ENCODE measurements at regions not wholly inside any gene's neighbourhood (a gene's known extent, or its start where the extent isn't known, plus 50 kb on each side); places are given as distances from the start of the nearest gene placed in this dataset.

DNA sequence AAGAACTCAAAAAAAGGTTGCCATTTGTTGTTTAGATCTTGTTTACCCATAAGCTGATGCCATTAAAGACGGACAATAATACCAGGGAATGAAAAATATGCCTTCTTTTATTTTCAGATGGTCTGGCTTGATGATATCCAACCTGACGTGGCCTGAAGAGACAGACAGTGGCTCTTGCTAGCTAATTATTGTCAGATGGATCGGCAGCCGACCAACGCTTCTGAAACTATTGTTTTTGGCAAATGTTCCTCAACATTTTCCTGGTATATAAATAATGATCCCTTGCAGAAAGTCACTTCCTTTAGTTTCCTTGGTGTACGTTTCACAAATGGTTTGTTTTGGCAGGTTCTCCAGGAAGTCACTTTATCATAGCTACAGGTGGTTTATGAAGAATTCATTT lies 290.9 kb upstream of the TSHZ2 start:
- ATAC-seq = no peak
- no peak for TF ChIP-seq EZH2phosphoT487 (IDR thresholded peaks at IDR 0.05; ENCODE audit: borderline replicate concordance, low read length)
- TF ChIP-seq, protein P1, sequence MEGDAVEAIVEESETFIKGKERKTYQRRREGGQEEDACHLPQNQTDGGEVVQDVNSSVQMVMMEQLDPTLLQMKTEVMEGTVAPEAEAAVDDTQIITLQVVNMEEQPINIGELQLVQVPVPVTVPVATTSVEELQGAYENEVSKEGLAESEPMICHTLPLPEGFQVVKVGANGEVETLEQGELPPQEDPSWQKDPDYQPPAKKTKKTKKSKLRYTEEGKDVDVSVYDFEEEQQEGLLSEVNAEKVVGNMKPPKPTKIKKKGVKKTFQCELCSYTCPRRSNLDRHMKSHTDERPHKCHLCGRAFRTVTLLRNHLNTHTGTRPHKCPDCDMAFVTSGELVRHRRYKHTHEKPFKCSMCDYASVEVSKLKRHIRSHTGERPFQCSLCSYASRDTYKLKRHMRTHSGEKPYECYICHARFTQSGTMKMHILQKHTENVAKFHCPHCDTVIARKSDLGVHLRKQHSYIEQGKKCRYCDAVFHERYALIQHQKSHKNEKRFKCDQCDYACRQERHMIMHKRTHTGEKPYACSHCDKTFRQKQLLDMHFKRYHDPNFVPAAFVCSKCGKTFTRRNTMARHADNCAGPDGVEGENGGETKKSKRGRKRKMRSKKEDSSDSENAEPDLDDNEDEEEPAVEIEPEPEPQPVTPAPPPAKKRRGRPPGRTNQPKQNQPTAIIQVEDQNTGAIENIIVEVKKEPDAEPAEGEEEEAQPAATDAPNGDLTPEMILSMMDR (conservative IDR thresholded peaks at IDR 0.05; ENCODE audit: low read depth, low read length) = no peak
- no peak for TF ChIP-seq EZH2 (IDR thresholded peaks at IDR 0.05; ENCODE audit: low read length, unreplicated experiment)
- Histone ChIP-seq H3K4me3 (ENCODE audit: low read length) (no peak overlapping the region), H3K4me2 (ENCODE audit: low read length) (no peak overlapping the region), H3K27me3 (ENCODE audit: low read length) (no peaks in the 10 kb centered on the region), H4K20me1 (ENCODE audit: low read length) (no peaks in the 10 kb centered on the region), H3K9ac (ENCODE audit: low read length) (no peak overlapping the region), H3F3A (ENCODE audit: low read length, unreplicated experiment) (no peaks in the 10 kb centered on the region), H3K4me1 (ENCODE audit: insufficient read depth, low read length) (no peaks in the 10 kb centered on the region), H3K27ac (ENCODE audit: low read length) (no peak overlapping the region), H3K9me3 (ENCODE audit: low read length) (peaks cover 29% of the 10 kb centered on the region), H3K36me3 (ENCODE audit: low read depth, low read length) (no peaks in the 10 kb centered on the region), H2AFZ (ENCODE audit: low read length) (no peak overlapping the region), H3K79me2 (ENCODE audit: low read length) (no peaks in the 10 kb centered on the region), H3K9me2 (replicated peaks; ENCODE audit: low read length) (no peaks in the 10 kb centered on the region)
- no TSS peak for BruUV-seq (replicated peaks)
- no peak for DNase-seq
- ChIA-PET CTCF (no interaction called here), POLR2A (ENCODE audit: unreplicated experiment) (no interaction called here)
- intact Hi-C loops (cut with micrococcal nuclease) = no loop called here

DNA sequence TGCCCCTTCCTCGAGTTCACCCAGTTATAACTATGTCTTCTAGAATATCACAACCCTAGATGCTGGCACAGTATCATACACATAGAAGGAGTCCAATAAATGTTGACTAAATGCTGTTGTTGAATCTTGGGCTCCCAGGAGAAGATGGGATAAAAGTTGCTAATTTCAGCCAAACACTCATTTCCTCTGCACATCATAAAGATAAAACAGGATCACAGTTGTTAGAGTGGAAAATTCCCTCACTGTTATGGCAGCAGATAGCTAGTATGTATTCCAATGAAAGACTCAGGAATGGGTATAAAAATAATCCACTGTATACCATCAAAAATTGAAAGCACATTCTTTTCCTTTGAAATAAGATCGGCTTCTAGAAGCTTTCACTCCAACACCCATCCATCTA lies 294.9 kb upstream of the TSHZ2 start:
- ATAC-seq (no peak), DNase-seq (no peak)
- Histone ChIP-seq H4K20me1 (ENCODE audit: low read length) (no peaks in the 10 kb centered on the region), H3K27ac (ENCODE audit: low read length) (no peak overlapping the region), H3K9me2 (replicated peaks; ENCODE audit: low read length) (no peaks in the 10 kb centered on the region), H3K9me3 (ENCODE audit: low read length) (peaks cover 26% of the 10 kb centered on the region), H3K4me3 (ENCODE audit: low read length) (no peak overlapping the region), H3K9ac (ENCODE audit: low read length) (no peak overlapping the region), H2AFZ (ENCODE audit: low read length) (no peak overlapping the region), H3K79me2 (ENCODE audit: low read length) (no peaks in the 10 kb centered on the region), H3K4me2 (ENCODE audit: low read length) (no peak overlapping the region), H3K27me3 (ENCODE audit: low read length) (no peaks in the 10 kb centered on the region), H3F3A (ENCODE audit: low read length, unreplicated experiment) (no peaks in the 10 kb centered on the region), H3K4me1 (ENCODE audit: insufficient read depth, low read length) (no peaks in the 10 kb centered on the region), H3K36me3 (ENCODE audit: low read depth, low read length) (no peaks in the 10 kb centered on the region)
- ChIA-PET POLR2A (ENCODE audit: unreplicated experiment) (no interaction called here), CTCF (no interaction called here)
- BruUV-seq (replicated peaks) = no TSS peak
- no peak for TF ChIP-seq EZH2 (IDR thresholded peaks at IDR 0.05; ENCODE audit: low read length, unreplicated experiment)
- no peak for TF ChIP-seq EZH2phosphoT487 (IDR thresholded peaks at IDR 0.05; ENCODE audit: borderline replicate concordance, low read length)
- TF ChIP-seq, protein P1 (conservative IDR thresholded peaks at IDR 0.05; ENCODE audit: low read depth, low read length) = no peak
- intact Hi-C loops (cut with micrococcal nuclease) = no loop called here

DNA sequence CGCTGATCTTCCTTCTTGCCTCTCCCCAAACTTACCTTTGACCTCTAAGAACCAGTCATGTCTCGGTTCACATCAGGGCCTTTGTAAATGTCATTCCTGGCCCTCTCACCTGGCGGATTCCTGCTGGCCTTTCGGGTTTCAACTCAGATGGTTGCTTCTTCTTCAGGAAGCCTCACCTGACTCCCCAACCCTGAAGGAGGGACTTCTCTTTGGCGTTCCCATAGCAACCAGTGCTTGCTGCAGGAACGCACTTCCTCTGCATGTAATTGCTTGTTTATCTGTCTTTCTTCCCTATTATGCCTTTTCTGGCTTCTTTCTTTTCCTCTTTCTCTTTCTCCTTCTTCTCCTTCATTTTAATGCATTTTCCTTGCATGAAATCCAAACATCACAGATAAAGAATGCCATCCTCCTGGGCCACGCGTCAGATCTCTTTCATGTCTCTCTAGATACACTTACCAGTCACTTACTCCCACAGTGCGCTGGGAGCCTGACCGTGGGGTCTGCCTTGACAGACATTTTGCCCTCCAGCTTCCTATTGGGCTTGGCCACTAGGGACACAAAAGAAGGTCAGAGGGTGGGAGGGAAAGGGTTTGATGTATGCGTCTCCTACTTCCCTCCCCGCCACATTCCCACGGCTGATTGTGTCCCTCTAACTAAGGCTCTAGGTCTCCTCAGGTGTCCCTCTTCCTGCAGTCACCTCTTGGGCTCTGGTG lies 295.7 kb upstream of the TSHZ2 start:
- no peak for ATAC-seq
- H3K27ac ChIP-seq (ENCODE audit: low read length) = no peak overlapping the region

More for the DNA sequence above, 295.7 kb upstream of the TSHZ2 start:
- H3K4me2 ChIP-seq (ENCODE audit: low read length) = no peak overlapping the region
- no peak overlapping the region for H3K9ac ChIP-seq (ENCODE audit: low read length)
- DNase-seq = no peak
- no peaks in the 10 kb centered on the region for H3K27me3 ChIP-seq (ENCODE audit: low read length)
- intact Hi-C loops (cut with micrococcal nuclease) = no loop called here
- H3K9me3 ChIP-seq (ENCODE audit: low read length) = peaks cover 26% of the 10 kb centered on the region
- H2AFZ ChIP-seq (ENCODE audit: low read length) = no peak overlapping the region
- H4K20me1 ChIP-seq (ENCODE audit: low read length) = no peaks in the 10 kb centered on the region
- no peaks in the 10 kb centered on the region for H3F3A ChIP-seq (ENCODE audit: low read length, unreplicated experiment)
- no peaks in the 10 kb centered on the region for H3K9me2 ChIP-seq (replicated peaks; ENCODE audit: low read length)
- BruUV-seq (replicated peaks) = no TSS peak
- no peaks in the 10 kb centered on the region for H3K36me3 ChIP-seq (ENCODE audit: low read depth, low read length)
- TF ChIP-seq, protein P1 (conservative IDR thresholded peaks at IDR 0.05; ENCODE audit: low read depth, low read length) = no peak
- no peak for TF ChIP-seq EZH2 (IDR thresholded peaks at IDR 0.05; ENCODE audit: low read length, unreplicated experiment)
- TF ChIP-seq EZH2phosphoT487 (IDR thresholded peaks at IDR 0.05; ENCODE audit: borderline replicate concordance, low read length) = no peak
- no peak overlapping the region for H3K4me3 ChIP-seq (ENCODE audit: low read length)
- ChIA-PET POLR2A (ENCODE audit: unreplicated experiment) (no interaction called here), CTCF (no interaction called here)
- H3K4me1 ChIP-seq (ENCODE audit: insufficient read depth, low read length) = no peaks in the 10 kb centered on the region
- H3K79me2 ChIP-seq (ENCODE audit: low read length) = no peaks in the 10 kb centered on the region
